Suppressor macrophage (primary cell): ENCODE measurements at regions not wholly inside any gene's neighbourhood (a gene's known extent, or its start where the extent isn't known, plus 50 kb on each side); places are given as distances from the start of the nearest gene placed in this dataset.

Experiments
- DNase-seq, 4 experiments: peaks; one replicate each; pipeline ENCODE4 v3.0.0-alpha.2; 2020 to 2022

GRCh38 chr11:95717314-95717713 is 72.3 kb downstream of the FAM76B start:
- DNase-seq: no peak

- DNase-seq: no peak
Measured at GRCh38 chr11:95716266-95716665, 73.3 kb downstream of the FAM76B start.

- DNase-seq: no peak
Measured at GRCh38 chr11:95715777-95716241, 73.8 kb downstream of the FAM76B start.

- no peak for DNase-seq
Measured at GRCh38 chr11:95714843-95715776, 74.5 kb downstream of the FAM76B start.

- DNase-seq: no peak
Measured at GRCh38 chr11:95713428-95713827, 76.2 kb downstream of the FAM76B start.

GRCh38 chr11:95711945-95712221 is 77.7 kb downstream of the FAM76B start:
- DNase-seq: no peak

GRCh38 chr11:95711162-95711944 is 78.2 kb downstream of the FAM76B start:
- DNase-seq: no peak

- no peak for DNase-seq
Measured at GRCh38 chr11:95708681-95709080, 80.9 kb downstream of the FAM76B start.

- no peak for DNase-seq
Measured at GRCh38 chr11:95706974-95707387, 82.6 kb downstream of the FAM76B start.

GRCh38 chr11:95705485-95706124 is 84.0 kb downstream of the FAM76B start:
- DNase-seq: peak; percentile 88 to 94 (median 91)

GRCh38 chr11:95704865-95705264 is 84.7 kb downstream of the FAM76B start:
- no peak for DNase-seq

- no peak for DNase-seq
Measured at GRCh38 chr11:95703049-95703448, 86.5 kb downstream of the FAM76B start.

- no peak for DNase-seq
Measured at GRCh38 chr11:95702526-95702925, 87.1 kb downstream of the FAM76B start.

- DNase-seq: peak in 1 of 4 experiments; percentile 2
Measured at GRCh38 chr11:95700471-95700817, 89.1 kb downstream of the FAM76B start.

- DNase-seq: peak; percentile 10 to 32 (median 18)
Measured at GRCh38 chr11:95699631-95700470, 89.7 kb downstream of the FAM76B start.

GRCh38 chr11:95698676-95699557 is 90.7 kb downstream of the FAM76B start:
- DNase-seq: peak; percentile 46 to 73 (median 56)

GRCh38 chr11:95697614-95698408 is 91.8 kb downstream of the FAM76B start:
- DNase-seq: peak; percentile 61 to 80 (median 74)

- no peak for DNase-seq
Measured at GRCh38 chr11:95695181-95695580, 94.4 kb downstream of the FAM76B start.

- no peak for DNase-seq
Measured at GRCh38 chr11:95693298-95693697, 96.3 kb downstream of the FAM76B start.

GRCh38 chr11:95692526-95693260 is 96.9 kb downstream of the FAM76B start:
- DNase-seq: no peak
